A673 (cell line): ENCODE measurements at regions not wholly inside any gene's neighbourhood (a gene's known extent, or its start where the extent isn't known, plus 50 kb on each side); places are given as distances from the start of the nearest gene placed in this dataset.

ENCODE experiments used
- CTCF ChIP-seq: fragments of 300-800, 200-600 bp; sonication (generic); conservative IDR thresholded peaks from 2 replicates; pipeline ENCODE4 v1.5.1; 2017; ENCODE audit warnings: low read depth, mild to moderate bottlenecking, antibody characterized with exemption, low read length, moderate library complexity, mixed read lengths
- EZH2 ChIP-seq: fragments of 200-600 bp; sonication (generic); IDR thresholded peaks from 2 replicates; pipeline ENCODE4 v1.6.1; 2017; ENCODE audit warnings: borderline replicate concordance, low read depth, mild to moderate bottlenecking, mixed read lengths, antibody characterized with exemption, low read length; ENCODE audit not compliant: poor library complexity, severe bottlenecking

GRCh38 chr9:19967216-19967887 is 178.5 kb upstream of the SLC24A2 start:
- TF ChIP-seq CTCF (no peak), EZH2 (no peak)
